CD4-positive, alpha-beta T cell (primary cell): ENCODE measurements at regions not wholly inside any gene's neighbourhood (a gene's known extent, or its start where the extent isn't known, plus 50 kb on each side); places are given as distances from the start of the nearest gene placed in this dataset.
"Not testable (repeated sequence)": the region's sequence is repeated elsewhere in the genome, so short reads cannot be mapped to it uniquely, and the experiment has no call there.

Experiments
- ATAC-seq: fragments of 200-7000 bp; cut with Tn5 transposase; one replicate; pipeline ENCODE4 v1.10.0; 2022; ENCODE audit warnings: mild to moderate bottlenecking; ENCODE audit not compliant: poor library complexity
- CTCF ChIA-PET: fragments of 350-600 bp; sonication (Branson Sonifier 250); formaldehyde crosslinking; loops from one replicate; lab custom pipeline; 2021; ENCODE audit warnings: antibody characterized with exemption, inconsistent platforms; lab: Charles Lee
- POLR2A ChIA-PET: fragments of 350-600 bp; sonication (Branson Sonifier 250); formaldehyde crosslinking; loops from one replicate; lab custom pipeline; 2021; ENCODE audit warnings: antibody characterized with exemption, inconsistent platforms; lab: Charles Lee
- DNase-seq, 14 experiments: peaks; one replicate each; pipeline ENCODE4 v3.0.0-alpha.2; 2013 to 2020; ENCODE audit warnings: mixed read lengths in 2 of 14
- H3K27ac ChIP-seq, 2 donors: one replicate each; pipeline versions ENCODE4 v1.5.1 to v1.7.0; 2013; ENCODE audit warnings: low read length in 2 of 2, low read depth in 1 of 2, mild to moderate bottlenecking in 1 of 2
- H3K27me3 ChIP-seq, 2 experiments: 1 replicate in 1 of 2; 2 replicates in 1 of 2; pipeline versions ENCODE4 v1.6.1 to v1.7.0; 2013; ENCODE audit warnings: low read length in 2 of 2, control low read depth in 1 of 2, mild to moderate bottlenecking in 1 of 2, moderate library complexity in 1 of 2; ENCODE audit not compliant: insufficient read depth in 2 of 2, control insufficient read depth in 1 of 2
- H3K36me3 ChIP-seq: one replicate; pipeline ENCODE4 v1.6.1; 2013; ENCODE audit warnings: low read length, control low read depth; ENCODE audit not compliant: insufficient read depth
- H3K4me1 ChIP-seq: one replicate; pipeline ENCODE4 v1.6.1; 2013; ENCODE audit warnings: low read length, control low read depth; ENCODE audit not compliant: insufficient read depth
- H3K4me3 ChIP-seq: one replicate; pipeline ENCODE4 v1.5.1; 2013; ENCODE audit warnings: mild to moderate bottlenecking, low read length, moderate library complexity
- H3K9me3 ChIP-seq, 2 experiments: 1 replicate in 1 of 2; 2 replicates in 1 of 2; pipeline versions ENCODE4 v1.6.1 to v1.7.0; 2013; ENCODE audit warnings: low read length in 2 of 2, mild to moderate bottlenecking in 2 of 2, control low read depth in 1 of 2, moderate library complexity in 1 of 2; ENCODE audit not compliant: control insufficient read depth in 1 of 2, insufficient read depth in 1 of 2
- H3K27ac Mint-ChIP-seq: one replicate; pipeline ENCODE4 v1.8.0; 2020; ENCODE audit warnings: mixed read lengths
- H3K27me3 Mint-ChIP-seq: one replicate; pipeline ENCODE4 v1.8.0; 2021; ENCODE audit warnings: mixed read lengths
- H3K36me3 Mint-ChIP-seq: one replicate; pipeline ENCODE4 v1.8.0; 2021; ENCODE audit warnings: low read depth, mixed read lengths
- H3K4me1 Mint-ChIP-seq: one replicate; pipeline ENCODE4 v1.8.0; 2021; ENCODE audit warnings: low read depth, mixed read lengths
- H3K4me3 Mint-ChIP-seq: one replicate; pipeline ENCODE4 v1.8.0; 2020; ENCODE audit warnings: mild to moderate bottlenecking, mixed read lengths
- H3K9me3 Mint-ChIP-seq: one replicate; pipeline ENCODE4 v1.8.0; 2020; ENCODE audit warnings: mixed read lengths
- intact Hi-C, 2 experiments: fragments of 100-400 bp; cut with DNase I in 1 of 2; cut with micrococcal nuclease in 1 of 2; formaldehyde crosslinking; loops; one replicate each; pipeline versions ENCODE4 v1.15.1 to v1.9.0; 2023 to 2025; cut with DNase I, micrococcal nuclease
- TF ChIP-seq, protein P1 (sequence below): fragments of 200-600 bp; IDR thresholded peaks from one replicate; pipeline ENCODE4 v1.8.0; 2022; ENCODE audit warnings: antibody characterized with exemption, mild to moderate bottlenecking

- H3K27ac Mint-ChIP-seq = no peak overlapping the region
- no peaks in the 10 kb centered on the region for H3K4me1 Mint-ChIP-seq
- ChIA-PET POLR2A (no interaction called here), CTCF (no interaction called here)
- H3K4me3 Mint-ChIP-seq = no peak overlapping the region
- no peaks in the 10 kb centered on the region for H3K27me3 ChIP-seq
- H3K36me3 ChIP-seq = no peaks in the 10 kb centered on the region
- H3K36me3 Mint-ChIP-seq = peaks cover 27% of the 10 kb centered on the region
- H3K27ac ChIP-seq = no peak overlapping the region
- ATAC-seq (no peak), DNase-seq (no peak)
- H3K9me3 Mint-ChIP-seq = peaks cover 11% of the 10 kb centered on the region
- H3K4me3 ChIP-seq = no peak overlapping the region
- intact Hi-C loops = no loop called here
- no peaks in the 10 kb centered on the region for H3K27me3 Mint-ChIP-seq
- TF ChIP-seq, protein P1, sequence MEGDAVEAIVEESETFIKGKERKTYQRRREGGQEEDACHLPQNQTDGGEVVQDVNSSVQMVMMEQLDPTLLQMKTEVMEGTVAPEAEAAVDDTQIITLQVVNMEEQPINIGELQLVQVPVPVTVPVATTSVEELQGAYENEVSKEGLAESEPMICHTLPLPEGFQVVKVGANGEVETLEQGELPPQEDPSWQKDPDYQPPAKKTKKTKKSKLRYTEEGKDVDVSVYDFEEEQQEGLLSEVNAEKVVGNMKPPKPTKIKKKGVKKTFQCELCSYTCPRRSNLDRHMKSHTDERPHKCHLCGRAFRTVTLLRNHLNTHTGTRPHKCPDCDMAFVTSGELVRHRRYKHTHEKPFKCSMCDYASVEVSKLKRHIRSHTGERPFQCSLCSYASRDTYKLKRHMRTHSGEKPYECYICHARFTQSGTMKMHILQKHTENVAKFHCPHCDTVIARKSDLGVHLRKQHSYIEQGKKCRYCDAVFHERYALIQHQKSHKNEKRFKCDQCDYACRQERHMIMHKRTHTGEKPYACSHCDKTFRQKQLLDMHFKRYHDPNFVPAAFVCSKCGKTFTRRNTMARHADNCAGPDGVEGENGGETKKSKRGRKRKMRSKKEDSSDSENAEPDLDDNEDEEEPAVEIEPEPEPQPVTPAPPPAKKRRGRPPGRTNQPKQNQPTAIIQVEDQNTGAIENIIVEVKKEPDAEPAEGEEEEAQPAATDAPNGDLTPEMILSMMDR = no peak
- H3K9me3 ChIP-seq = peaks cover 0 to 6% of the 10 kb centered on the region in 2 experiments
- no peaks in the 10 kb centered on the region for H3K4me1 ChIP-seq
These were observed 63.7 kb upstream of the GMDS start for GRCh38 chr6:2309122-2309521.

DNA sequence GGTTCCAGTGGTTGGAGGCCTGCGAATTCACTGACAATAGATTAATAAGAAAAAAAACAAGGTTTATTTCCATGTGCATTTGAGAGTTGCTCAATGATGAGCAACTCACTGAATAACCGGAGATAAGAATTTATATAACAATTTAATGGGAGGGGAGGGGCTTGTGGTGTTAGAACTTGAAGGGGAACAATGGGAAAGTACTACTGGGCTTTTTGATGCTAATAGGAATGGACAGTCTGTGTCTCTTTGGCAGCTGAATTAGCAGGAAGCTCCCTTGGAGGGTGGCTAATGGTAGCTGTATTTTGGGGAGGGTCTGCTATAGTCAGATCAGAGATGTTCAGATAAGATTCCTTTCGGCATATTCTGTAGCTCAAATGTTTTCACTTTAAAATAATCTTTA is 62.4 kb upstream of the GMDS start:
- Mint-ChIP-seq H3K9me3 (peaks cover 10% of the 10 kb centered on the region), H3K27me3 (no peaks in the 10 kb centered on the region), H3K4me3 (no peak overlapping the region), H3K27ac (no peak overlapping the region), H3K4me1 (no peaks in the 10 kb centered on the region), H3K36me3 (peaks cover 22% of the 10 kb centered on the region)
- H3K27me3 ChIP-seq = no peaks in the 10 kb centered on the region
- H3K27ac ChIP-seq = no peak overlapping the region
- POLR2A ChIA-PET = no interaction called here
- ATAC-seq (no peak), DNase-seq (no peak)
- TF ChIP-seq, protein P1 = no peak
- H3K4me1 ChIP-seq = no peaks in the 10 kb centered on the region
- CTCF ChIA-PET = no interaction called here
- H3K4me3 ChIP-seq = no peak overlapping the region
- H3K9me3 ChIP-seq = peaks cover 6 to 7% of the 10 kb centered on the region in 2 experiments
- intact Hi-C loops = no loop called here
- no peaks in the 10 kb centered on the region for H3K36me3 ChIP-seq

DNA sequence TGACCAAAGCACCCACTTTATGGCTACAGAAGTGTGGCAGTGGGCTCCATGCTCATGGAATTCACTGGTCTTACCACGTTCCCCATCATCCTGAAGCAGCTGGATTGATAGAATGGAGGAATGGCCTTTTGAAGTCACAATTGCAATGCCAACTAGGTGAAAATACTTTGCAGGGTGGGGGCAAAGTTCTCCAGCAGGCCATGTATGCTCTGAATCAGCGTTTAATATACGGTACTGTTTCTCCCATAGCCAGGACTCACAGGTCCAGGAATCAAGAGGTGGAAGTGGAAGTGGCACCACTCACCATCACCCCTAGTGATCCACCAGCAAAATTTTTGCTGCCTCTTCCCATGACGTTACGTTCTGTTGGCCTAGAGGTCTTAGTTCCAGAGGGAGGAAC is 60.5 kb upstream of the GMDS start:
- ATAC-seq = no peak
- POLR2A ChIA-PET = no interaction called here
- Histone ChIP-seq H3K4me1 (no peaks in the 10 kb centered on the region), H3K27me3 (no peaks in the 10 kb centered on the region), H3K27ac (no peak overlapping the region), H3K4me3 (no peak overlapping the region), H3K9me3 (peaks cover 6 to 7% of the 10 kb centered on the region in 2 experiments), H3K36me3 (no peaks in the 10 kb centered on the region)
- intact Hi-C loops = no loop called here
- Mint-ChIP-seq H3K27ac (no peak overlapping the region), H3K4me1 (no peaks in the 10 kb centered on the region), H3K9me3 (peaks cover 12% of the 10 kb centered on the region), H3K27me3 (no peaks in the 10 kb centered on the region), H3K4me3 (no peak overlapping the region), H3K36me3 (peaks cover 22% of the 10 kb centered on the region)
- no peak for DNase-seq
- TF ChIP-seq, protein P1 = no peak
- CTCF ChIA-PET = no interaction called here

DNA sequence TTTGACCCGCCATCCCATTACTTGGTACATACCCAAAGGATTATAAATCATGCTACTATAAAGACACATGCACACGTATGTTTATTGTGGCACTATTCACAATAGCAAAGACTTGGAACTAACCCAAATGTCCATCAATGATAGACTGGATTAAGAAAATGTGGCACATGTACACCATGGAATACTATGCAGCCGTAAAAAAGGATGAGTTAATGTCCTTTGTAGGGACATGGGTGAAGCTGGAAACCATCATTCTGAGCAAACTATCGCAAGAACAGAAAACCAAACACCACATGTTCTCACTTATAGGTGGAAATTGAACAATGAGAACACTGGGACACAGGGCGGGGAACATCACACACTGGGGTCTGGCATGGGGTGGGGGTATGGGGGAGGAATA is 57.1 kb upstream of the GMDS start:
- intact Hi-C loops, ATAC-seq, H3K4me3 Mint-ChIP-seq, H3K4me1 ChIP-seq, H3K27ac Mint-ChIP-seq, CTCF ChIA-PET, H3K4me3 ChIP-seq, H3K4me1 Mint-ChIP-seq, H3K27ac ChIP-seq, H3K27me3 Mint-ChIP-seq, DNase-seq, H3K36me3 ChIP-seq, POLR2A ChIA-PET, H3K27me3 ChIP-seq: not testable (repeated sequence)
- Mint-ChIP-seq H3K36me3 (peaks cover 52% of the 10 kb centered on the region), H3K9me3 (peaks cover 18% of the 10 kb centered on the region)
- peaks cover 11 to 19% of the 10 kb centered on the region in 2 experiments for H3K9me3 ChIP-seq
